ENCODE measurements at regions not wholly inside any gene's neighbourhood (a gene's known extent, or its start where the extent isn't known, plus 50 kb on each side); places are given as distances from the start of the nearest gene placed in this dataset.

GRCh38 chr13:30129411-30129810 lies 177.9 kb downstream of the KATNAL1 start:
- H3K4me3 ChIP-seq (ENCODE audit: low read depth, low read length) = no peak overlapping the region
- DNase-seq (ENCODE audit: low read depth) = no peak

- no peak for DNase-seq (ENCODE audit: low read depth)
- H3K4me3 ChIP-seq (ENCODE audit: low read depth, low read length) = no peak overlapping the region
Observed at GRCh38 chr13:30128591-30128990, 178.8 kb downstream of the KATNAL1 start.

GRCh38 chr13:30128095-30128494 lies 179.3 kb downstream of the KATNAL1 start:
- H3K4me3 ChIP-seq (ENCODE audit: low read depth, low read length) = no peak overlapping the region
- no peak for DNase-seq (ENCODE audit: low read depth)

- DNase-seq (ENCODE audit: low read depth) = no peak
Observed at GRCh38 chr13:30126903-30127428, 180.4 kb downstream of the KATNAL1 start.

GRCh38 chr13:30125422-30126073 lies 181.8 kb downstream of the KATNAL1 start:
- no peak overlapping the region for H3K4me3 ChIP-seq (ENCODE audit: low read depth, low read length)
- peak; percentile 95 for DNase-seq (ENCODE audit: low read depth)

More at GRCh38 chr13:30126903-30127428, 180.4 kb downstream of the KATNAL1 start:
- no peak overlapping the region for H3K4me3 ChIP-seq (ENCODE audit: low read depth, low read length)

GRCh38 chr13:30124131-30124768 lies 183.1 kb downstream of the KATNAL1 start:
- no peak for DNase-seq (ENCODE audit: low read depth)

GRCh38 chr13:30123575-30123974 lies 183.8 kb downstream of the KATNAL1 start:
- DNase-seq (ENCODE audit: low read depth) = no peak

More at GRCh38 chr13:30124131-30124768, 183.1 kb downstream of the KATNAL1 start:
- no peak overlapping the region for H3K4me3 ChIP-seq (ENCODE audit: low read depth, low read length)

GRCh38 chr13:30121666-30122065 lies 185.7 kb downstream of the KATNAL1 start:
- H3K4me3 ChIP-seq (ENCODE audit: low read depth, low read length) = no peak overlapping the region
- no peak for DNase-seq (ENCODE audit: low read depth)

More at GRCh38 chr13:30123575-30123974, 183.8 kb downstream of the KATNAL1 start:
- no peak overlapping the region for H3K4me3 ChIP-seq (ENCODE audit: low read depth, low read length)

- DNase-seq (ENCODE audit: low read depth) = no peak
- no peak overlapping the region for H3K4me3 ChIP-seq (ENCODE audit: low read depth, low read length)
Observed at GRCh38 chr13:30121244-30121643, 186.1 kb downstream of the KATNAL1 start.

- no peak for DNase-seq (ENCODE audit: low read depth)
- H3K4me3 ChIP-seq (ENCODE audit: low read depth, low read length) = no peak overlapping the region
Observed at GRCh38 chr13:30120133-30120822, 187.1 kb downstream of the KATNAL1 start.

- no peak overlapping the region for H3K4me3 ChIP-seq (ENCODE audit: low read depth, low read length)
- no peak for DNase-seq (ENCODE audit: low read depth)
Observed at GRCh38 chr13:30119476-30119875, 187.9 kb downstream of the KATNAL1 start.

GRCh38 chr13:30116379-30116778 lies 191.0 kb downstream of the KATNAL1 start:
- no peak overlapping the region for H3K4me3 ChIP-seq (ENCODE audit: low read depth, low read length)
- no peak for DNase-seq (ENCODE audit: low read depth)

GRCh38 chr13:30115257-30115600 lies 192.1 kb downstream of the KATNAL1 start:
- H3K4me3 ChIP-seq (ENCODE audit: low read depth, low read length) = peak overlapping the region; percentile 47

GRCh38 chr13:30114571-30115256 lies 192.6 kb downstream of the KATNAL1 start:
- no peak for DNase-seq (ENCODE audit: low read depth)
- H3K4me3 ChIP-seq (ENCODE audit: low read depth, low read length) = peak overlapping the region; percentile 47

More at GRCh38 chr13:30115257-30115600, 192.1 kb downstream of the KATNAL1 start:
- DNase-seq (ENCODE audit: low read depth) = no peak

- DNase-seq (ENCODE audit: low read depth) = no peak
- peak overlapping the region; percentile 47 for H3K4me3 ChIP-seq (ENCODE audit: low read depth, low read length)
Observed at GRCh38 chr13:30113983-30114570, 193.3 kb downstream of the KATNAL1 start.

GRCh38 chr13:30113551-30113950 lies 193.8 kb downstream of the KATNAL1 start:
- H3K4me3 ChIP-seq (ENCODE audit: low read depth, low read length) = no peak overlapping the region
- no peak for DNase-seq (ENCODE audit: low read depth)

- peak overlapping the region; percentile 17 for H3K4me3 ChIP-seq (ENCODE audit: low read depth, low read length)
- peak; percentile 70 for DNase-seq (ENCODE audit: low read depth)
Observed at GRCh38 chr13:30112602-30113435, 194.5 kb downstream of the KATNAL1 start.

GRCh38 chr13:30111810-30112209 lies 195.5 kb downstream of the KATNAL1 start:
- no peak for DNase-seq (ENCODE audit: low read depth)
- H3K4me3 ChIP-seq (ENCODE audit: low read depth, low read length) = no peak overlapping the region

Measured in skeletal muscle cell (primary cell).